Heart left ventricle (tissue), 16 donors: ENCODE measurements at regions not wholly inside any gene's neighbourhood (a gene's known extent, or its start where the extent isn't known, plus 50 kb on each side); places are given as distances from the start of the nearest gene placed in this dataset.

ENCODE experiments used
- ATAC-seq, 4 donors: fragments of 200-7000 bp; cut with Tn5 transposase; one replicate each; pipeline ENCODE4 v1.9.1; 2020 to 2022; ENCODE audit warnings: moderate library complexity in 4 of 4, mild to moderate bottlenecking in 3 of 4, moderate number of reproducible peaks in 1 of 4
- DNase-seq, 5 donors: peaks; one replicate each; pipeline ENCODE4 v3.0.0-alpha.2; 2020
- H3K27ac ChIP-seq, 12 donors: fragments of 200-600 bp; sonication (generic) in 4 of 12; one replicate each; pipeline versions ENCODE4 v1.5.0 to v1.8.0; 2016 to 2022; ENCODE audit warnings: mild to moderate bottlenecking in 2 of 12
- H3K27me3 ChIP-seq, 9 donors: fragments of 200-600 bp; sonication (generic) in 2 of 9; one replicate each; pipeline versions ENCODE4 v1.5.1 to v1.8.0; 2016 to 2022; ENCODE audit warnings: mild to moderate bottlenecking in 3 of 9
- H3K36me3 ChIP-seq, 9 donors: fragments of 200-600 bp; sonication (generic) in 2 of 9; one replicate each; pipeline versions ENCODE4 v1.5.0 to v1.8.0; 2018 to 2022; ENCODE audit warnings: mild to moderate bottlenecking in 2 of 9
- H3K4me1 ChIP-seq, 12 donors: fragments of 200-600 bp; sonication (generic) in 4 of 12; one replicate each; pipeline versions ENCODE4 v1.5.0 to v1.8.0; 2016 to 2022; ENCODE audit warnings: mild to moderate bottlenecking in 3 of 12
- H3K4me3 ChIP-seq, 12 donors: fragments of 200-600 bp; sonication (generic) in 4 of 12; one replicate each; pipeline versions ENCODE4 v1.5.0 to v1.8.0; 2017 to 2022; ENCODE audit warnings: mild to moderate bottlenecking in 9 of 12, moderate library complexity in 4 of 12
- H3K9me3 ChIP-seq, 12 donors: fragments of 200-600 bp; sonication (generic) in 4 of 12; one replicate each; pipeline versions ENCODE4 v1.5.0 to v1.8.0; 2016 to 2022; ENCODE audit warnings: mild to moderate bottlenecking in 1 of 12
- CTCF ChIP-seq, 12 donors: fragments of 200-600 bp; sonication (generic) in 4 of 12; IDR thresholded peaks; one replicate each; pipeline versions ENCODE4 v1.5.0 to v1.8.0; 2018 to 2022; ENCODE audit warnings: antibody characterized with exemption in 12 of 12, mild to moderate bottlenecking in 5 of 12
- POLR2A ChIP-seq, 2 donors: fragments of 450-650 bp; IDR thresholded peaks; one replicate each; pipeline ENCODE4 v1.6.1; 2017; ENCODE audit warnings: antibody characterized with exemption in 2 of 2, mild to moderate bottlenecking in 2 of 2, moderate library complexity in 2 of 2
- WGBS, 4 donors: extraction: QIAGEN DNeasy Blood & Tissue Kit in 2 of 4; methylation state at CpG; one replicate each; pipeline versions ENCODE4 v1.1.5 to v1.1.7; 2013 to 2018; 5-methylcytosine and 5-hydroxymethylcytosine counted together
- intact Hi-C, 10 donors: fragments of 100-400 bp; cut with DNase I; formaldehyde crosslinking; loops; one replicate each; pipeline versions ENCODE4 v1.11.1 to v1.14.2; 2022
- donor health status: ischemic (EF 13 %, LVEDD 7.1; RV severe dilation, severe dysfunction).
- donor health status: healthy with polysubstance abuse.
- donor health status: DM: no; HTN: yes; CAD: no.
- donor health status: DM: no; HTN: no; CAD: no.
- donor health status: ischemic (EF 25% LVEDD 6.9; RV normal size, moderate dysfunction).
- donor health status: ischemic (EF 25% LVEDD 5.7; RV mildly dilated, moderate dysfunction).
- donor health status: healthy.
- donor health status: DM: yes; HTN: yes; CAD: no.
- donor health status: ischemic (EF 35%, LVEDD 5.7; RV mildly dilated, moderate dysfunction).
- donor health status: nonischemic (EF 11% LVEDD 7.7; RV severe dilation, severe dysfunction).
- donor health status: DM: yes; HTN: yes; CAD: no.
- donor health status: PGD.
- donor health status: ischemic (EF 29% LVEDD 5.4; RV normal size, mild dysfunction).
- donor health status: nonischemic (EF 23%, LVEDD 6.1; RV moderate dilation, normal function).

GRCh38 chr3:94709249-94709902, 646.5 kb downstream of the NSUN3 start:
- Histone ChIP-seq H3K4me3 (no peak overlapping the region), H3K4me1 (no peaks in the 10 kb centered on the region), H3K27me3 (no peaks in the 10 kb centered on the region), H3K9me3 (peaks cover 0 to 13% (median 0%) of the 10 kb centered on the region in 12 donors), H3K36me3 (no peaks in the 10 kb centered on the region), H3K27ac (no peak overlapping the region)
- ATAC-seq (no peak), DNase-seq (no peak)
- 46 to 60% (median 54%) methylated on average over 1 of the region's 1 CpG for WGBS, 4 donors
- intact Hi-C loops: no loop called here
- TF ChIP-seq CTCF (IDR thresholded peaks at IDR 0.05): no peak
- TF ChIP-seq POLR2A (IDR thresholded peaks at IDR 0.05): no peak

DNA sequence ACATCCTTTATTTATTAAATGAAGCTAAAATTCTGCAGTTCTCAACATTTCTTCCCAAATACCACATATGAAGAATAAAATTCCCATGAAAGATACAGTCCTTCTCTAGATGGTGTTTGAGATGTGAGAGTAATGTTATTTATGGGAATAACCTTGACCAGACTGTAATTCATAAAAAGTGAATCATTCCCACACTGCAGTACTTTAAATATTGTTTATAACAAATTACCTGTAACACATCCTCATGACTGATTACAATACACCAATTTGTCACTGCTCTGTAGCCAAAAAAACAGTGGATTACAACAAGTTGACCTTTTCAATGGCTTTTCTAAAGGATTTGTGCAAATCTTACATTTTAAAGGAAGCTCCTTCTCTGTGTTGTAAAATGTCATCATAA, 651.3 kb downstream of the NSUN3 start:
- Histone ChIP-seq H3K36me3 (no peaks in the 10 kb centered on the region), H3K4me3 (no peak overlapping the region), H3K27me3 (no peaks in the 10 kb centered on the region), H3K9me3 (no peaks in the 10 kb centered on the region), H3K27ac (no peak overlapping the region), H3K4me1 (no peaks in the 10 kb centered on the region)
- DNase-seq: no peak
- ATAC-seq: no peak
- intact Hi-C loops: loop anchor here in 2 of 10 donors (10.0 kb wide), 2 partner anchors 379 to 469 kb away; no protein-coding TSS in a partner anchor
- TF ChIP-seq CTCF (IDR thresholded peaks at IDR 0.05) (no peak), POLR2A (IDR thresholded peaks at IDR 0.05) (no peak)

GRCh38 chr3:94716326-94717018, 653.6 kb downstream of the NSUN3 start:
- ATAC-seq (no peak), DNase-seq (no peak)
- WGBS, 4 donors: 78 to 90% (median 85%) methylated on average over 2 of the region's 2 CpGs
- Histone ChIP-seq H3K4me1 (no peaks in the 10 kb centered on the region), H3K27ac (no peak overlapping the region), H3K9me3 (no peaks in the 10 kb centered on the region), H3K27me3 (no peaks in the 10 kb centered on the region), H3K4me3 (no peak overlapping the region), H3K36me3 (no peaks in the 10 kb centered on the region)
- TF ChIP-seq CTCF (IDR thresholded peaks at IDR 0.05) (peak in 5 of 12 donors; percentile 6 to 26 (median 18)), POLR2A (IDR thresholded peaks at IDR 0.05) (no peak)
- intact Hi-C loops: loop anchor here in 3 of 10 donors (1.0 to 10.0 kb wide), 4 partner anchors 380 to 472 kb away; no protein-coding TSS in a partner anchor

DNA sequence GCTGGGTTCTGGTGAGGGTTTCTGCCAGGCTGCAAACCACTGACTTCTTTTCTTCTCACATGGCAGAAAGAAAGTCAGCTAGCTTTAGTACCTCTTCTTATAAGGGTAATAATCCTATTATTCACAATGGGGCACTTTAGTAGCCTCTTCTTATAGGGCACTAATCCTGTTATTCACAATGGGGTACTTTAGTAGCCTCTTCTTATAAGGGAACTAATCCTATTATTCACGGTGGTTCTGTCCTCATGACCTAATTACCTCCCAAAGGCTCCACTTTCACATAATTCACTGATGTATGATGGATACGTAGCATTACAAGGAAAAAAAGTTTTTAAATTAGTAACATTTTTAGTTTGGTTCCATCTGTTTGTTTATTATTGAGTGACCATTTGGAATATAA, 671.3 kb downstream of the NSUN3 start:
- TF ChIP-seq POLR2A (IDR thresholded peaks at IDR 0.05) (no peak), CTCF (IDR thresholded peaks at IDR 0.05) (no peak)
- Histone ChIP-seq H3K36me3 (no peaks in the 10 kb centered on the region), H3K4me3 (no peak overlapping the region), H3K4me1 (no peaks in the 10 kb centered on the region), H3K27ac (no peak overlapping the region), H3K27me3 (no peaks in the 10 kb centered on the region), H3K9me3 (peaks cover 0 to 9% (median 0%) of the 10 kb centered on the region in 12 donors)
- intact Hi-C loops: no loop called here
- DNase-seq: no peak
- WGBS, 4 donors: 34 to 75% (median 45%) methylated on average over 2 of the region's 2 CpGs
- ATAC-seq: no peak
